GM18868 (cell line): ENCODE measurements at regions not wholly inside any gene's neighbourhood (a gene's known extent, or its start where the extent isn't known, plus 50 kb on each side); places are given as distances from the start of the nearest gene placed in this dataset.

Source experiments
- ATAC-seq: cut with Tn5 transposase; IDR thresholded peaks from one replicate; pipeline ENCODE4 v1.9.1; 2021; ENCODE audit warnings: mild to moderate bottlenecking, moderate library complexity; ENCODE audit not compliant: unreplicated experiment

- peak; percentile 95 for ATAC-seq
Observed at GRCh38 chr15:46297766-46298165, 662.9 kb downstream of the SQOR start.

GRCh38 chr15:46300716-46301115 is 665.9 kb downstream of the SQOR start:
- ATAC-seq: no peak

DNA sequence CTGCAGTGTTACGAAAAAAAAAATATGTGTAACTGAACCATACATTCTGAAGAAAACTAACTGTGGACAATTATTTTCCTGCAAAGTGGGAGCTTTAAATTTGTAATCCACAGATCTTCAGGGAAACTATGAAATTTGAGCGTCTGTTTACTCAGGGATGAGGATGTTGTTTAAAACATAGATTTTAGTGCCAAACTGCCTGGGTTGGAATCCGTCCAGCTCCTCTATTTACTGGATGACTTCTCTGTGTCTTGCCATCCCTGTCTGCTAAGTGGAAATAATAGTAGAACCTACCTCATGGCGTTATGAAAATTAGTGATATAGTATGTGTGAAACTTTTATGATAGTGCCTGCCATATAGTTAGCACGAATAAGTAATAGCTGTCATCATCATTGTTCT is 666.5 kb downstream of the SQOR start:
- no peak for ATAC-seq

DNA sequence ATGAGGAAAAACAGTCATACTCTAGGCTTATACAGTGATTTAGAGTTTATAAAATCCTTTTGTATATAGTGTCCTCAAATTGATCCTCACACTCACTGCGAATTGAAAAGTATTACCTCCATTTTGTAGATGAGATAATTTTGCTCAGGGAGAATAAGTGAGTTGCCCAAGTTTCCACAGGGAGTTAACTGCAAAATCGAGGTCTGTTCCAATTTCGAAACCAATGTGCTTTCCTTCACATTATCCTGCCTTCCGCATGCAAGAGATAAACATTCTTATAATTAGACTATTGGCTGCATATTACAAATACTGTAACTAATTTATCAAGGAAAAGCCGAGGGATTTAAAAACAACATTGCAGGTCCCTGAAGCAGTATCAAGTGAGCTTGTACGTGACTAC is 667.0 kb downstream of the SQOR start:
- ATAC-seq: no peak

GRCh38 chr15:46304321-46304720 is 669.5 kb downstream of the SQOR start:
- ATAC-seq: no peak

DNA sequence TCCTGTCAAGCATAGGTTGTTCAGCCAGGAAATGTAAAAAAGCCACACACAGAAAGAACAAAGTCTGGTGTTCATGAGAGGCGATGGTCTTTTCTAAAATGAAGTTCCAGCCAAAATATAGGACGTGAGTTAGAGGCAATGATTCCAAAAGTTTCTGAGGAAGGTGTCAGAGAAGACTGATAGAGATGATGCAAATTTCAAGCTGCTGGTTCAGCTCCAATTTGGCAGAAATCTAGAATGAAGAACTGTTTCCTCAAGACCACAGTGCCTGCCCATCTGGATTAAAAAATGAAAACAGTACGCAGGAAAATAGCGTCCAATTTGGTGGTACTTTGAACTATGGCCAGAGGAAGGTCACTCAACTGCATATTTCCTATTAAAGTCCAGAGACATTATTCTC is 672.9 kb downstream of the SQOR start:
- no peak for ATAC-seq

- ATAC-seq: no peak
Observed at GRCh38 chr15:46309914-46310313, 675.1 kb downstream of the SQOR start.

- peak; percentile 98 for ATAC-seq
Observed at GRCh38 chr15:46312133-46312740, 677.4 kb downstream of the SQOR start.

GRCh38 chr15:46315434-46315833 is 680.6 kb downstream of the SQOR start:
- ATAC-seq: no peak

- no peak for ATAC-seq
Observed at GRCh38 chr15:46316024-46316423, 681.2 kb downstream of the SQOR start.

DNA sequence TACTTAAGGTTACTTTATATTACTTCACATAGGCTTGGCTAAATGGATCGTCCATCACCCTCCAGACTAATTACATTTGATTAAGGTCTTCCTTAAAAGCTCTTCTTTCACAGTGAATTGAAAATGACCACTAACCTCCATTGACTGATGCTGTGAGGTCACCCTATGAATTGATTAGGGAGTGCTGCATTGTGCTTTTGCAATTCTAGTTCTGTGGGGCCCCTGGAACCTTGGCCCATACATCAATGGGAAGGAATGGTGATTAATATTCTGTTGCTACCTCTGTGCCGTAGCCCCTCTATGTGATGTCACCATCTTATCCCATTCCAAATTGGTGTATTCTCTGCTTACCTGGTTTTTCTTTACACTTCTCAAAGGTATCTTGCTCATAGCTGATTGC is 682.2 kb downstream of the SQOR start:
- no peak for ATAC-seq

DNA sequence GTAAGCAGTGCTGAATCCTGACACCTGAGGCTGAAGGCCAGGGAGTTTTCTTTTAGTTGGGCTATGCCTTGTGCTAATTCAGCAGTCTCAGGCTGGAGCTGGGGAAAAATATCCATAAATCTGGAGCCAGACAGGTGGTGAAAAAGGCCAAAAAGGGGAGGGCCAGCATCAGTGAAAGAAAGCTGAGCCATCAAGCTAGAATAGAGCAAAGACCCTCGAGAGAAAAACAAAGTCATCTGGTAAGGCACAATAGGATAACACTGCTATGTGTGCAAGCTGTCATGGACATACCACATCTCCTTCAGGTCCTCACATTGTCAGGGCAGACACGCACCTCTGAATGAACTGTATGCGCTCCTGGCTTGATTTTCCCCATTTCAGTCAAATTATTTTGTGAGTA is 687.9 kb downstream of the SQOR start:
- no peak for ATAC-seq

DNA sequence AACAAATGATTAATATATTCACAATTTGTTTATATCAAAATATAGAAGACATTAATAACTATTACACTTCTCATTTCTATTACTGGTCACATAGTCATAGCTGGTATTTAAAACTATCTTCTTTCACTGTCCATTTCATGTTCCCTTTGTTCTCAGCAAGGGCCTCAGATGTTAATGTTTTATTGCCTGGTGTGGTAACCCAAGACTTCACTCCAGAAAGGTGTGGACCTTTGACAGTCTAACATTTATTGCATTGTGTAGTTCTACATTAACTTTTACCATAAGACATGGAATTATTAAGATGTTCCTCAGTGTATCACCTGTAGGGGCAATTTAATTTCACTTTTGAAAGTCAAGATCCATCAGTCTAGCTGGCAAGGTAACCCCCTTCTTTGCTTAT is 691.3 kb downstream of the SQOR start:
- no peak for ATAC-seq

DNA sequence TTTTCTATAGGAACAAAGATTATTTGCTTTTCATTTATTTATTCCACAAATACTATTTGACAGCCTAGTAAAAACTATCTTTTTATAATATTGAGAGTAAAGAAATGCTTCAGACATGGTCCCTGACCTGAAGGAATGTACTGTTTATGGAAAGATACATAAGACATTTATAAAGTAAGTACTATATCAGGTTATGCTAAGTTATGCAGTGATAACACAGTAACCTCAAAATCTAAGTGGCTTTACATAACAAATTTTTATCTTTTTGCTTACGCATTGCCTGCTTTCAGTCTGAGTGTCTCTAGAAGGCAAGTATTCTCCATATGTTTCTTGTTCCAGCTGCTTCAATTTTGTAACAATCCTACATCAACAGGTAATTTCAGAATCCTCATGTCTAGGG is 694.0 kb downstream of the SQOR start:
- ATAC-seq: no peak

- ATAC-seq: no peak
Observed at GRCh38 chr15:46329876-46330275, 695.0 kb downstream of the SQOR start.

GRCh38 chr15:46331546-46331945 is 696.7 kb downstream of the SQOR start:
- no peak for ATAC-seq

DNA sequence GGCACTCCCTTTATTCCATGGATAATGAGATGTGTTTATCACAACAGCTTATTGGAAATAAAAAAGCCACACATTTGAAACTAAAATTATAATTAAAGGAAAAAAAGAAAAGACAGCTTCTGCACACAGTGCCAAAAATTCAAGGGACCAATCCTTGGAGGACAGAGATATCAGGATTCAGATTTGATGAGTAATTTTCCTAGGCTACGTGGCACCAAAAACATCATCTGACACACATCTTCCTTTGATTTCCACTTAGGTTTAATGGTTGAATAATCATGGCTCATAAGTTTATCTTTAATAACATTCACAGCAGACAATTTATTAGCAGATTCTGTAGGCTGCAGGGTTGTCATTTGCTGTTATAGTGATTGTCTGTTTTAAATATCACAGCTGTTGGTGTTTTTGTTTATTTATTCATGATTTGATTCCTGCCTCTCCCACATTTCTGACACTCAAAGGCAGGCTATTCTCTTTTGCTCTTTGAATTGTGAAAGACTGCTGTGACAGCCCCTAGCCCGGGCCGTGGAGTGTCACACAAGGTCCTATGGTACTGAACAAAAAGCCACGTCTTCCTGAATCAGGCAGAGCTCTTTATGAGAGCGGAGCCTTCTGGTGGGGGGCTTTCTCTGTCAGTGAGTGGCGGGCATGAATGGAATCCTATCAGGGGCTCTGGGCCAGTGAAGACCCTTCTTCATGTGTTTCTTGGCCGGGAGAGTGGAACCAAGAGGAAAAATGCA is 708.5 kb downstream of the SQOR start:
- no peak for ATAC-seq

DNA sequence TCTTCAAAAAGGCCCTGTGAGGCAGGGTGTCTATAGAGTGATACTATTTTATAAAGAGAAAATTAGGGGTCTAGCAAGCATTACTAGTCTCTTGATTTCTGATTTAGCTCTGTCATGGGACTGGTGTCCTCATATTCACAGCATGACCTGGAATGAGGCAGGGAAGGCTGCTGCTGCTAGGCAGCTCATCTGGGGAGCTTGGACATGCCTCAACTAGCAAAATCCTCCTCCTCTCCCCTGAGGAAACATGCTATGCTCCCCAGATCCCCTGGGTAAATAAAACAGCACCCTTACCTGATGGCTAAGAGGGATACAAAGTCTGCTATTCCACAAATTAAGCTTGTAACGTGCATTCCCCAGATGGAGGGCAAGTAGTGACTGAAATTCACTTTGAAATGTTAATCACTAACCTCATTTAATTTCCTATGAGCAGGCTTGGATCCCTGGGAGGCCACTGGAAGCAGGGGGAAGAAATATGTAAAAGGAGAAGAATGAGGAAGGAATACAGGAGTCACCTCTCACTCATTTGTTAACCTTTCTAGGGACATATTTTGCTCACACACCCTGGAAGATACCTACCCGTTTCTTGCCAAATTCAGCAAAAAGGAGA is 709.4 kb downstream of the SQOR start:
- no peak for ATAC-seq

DNA sequence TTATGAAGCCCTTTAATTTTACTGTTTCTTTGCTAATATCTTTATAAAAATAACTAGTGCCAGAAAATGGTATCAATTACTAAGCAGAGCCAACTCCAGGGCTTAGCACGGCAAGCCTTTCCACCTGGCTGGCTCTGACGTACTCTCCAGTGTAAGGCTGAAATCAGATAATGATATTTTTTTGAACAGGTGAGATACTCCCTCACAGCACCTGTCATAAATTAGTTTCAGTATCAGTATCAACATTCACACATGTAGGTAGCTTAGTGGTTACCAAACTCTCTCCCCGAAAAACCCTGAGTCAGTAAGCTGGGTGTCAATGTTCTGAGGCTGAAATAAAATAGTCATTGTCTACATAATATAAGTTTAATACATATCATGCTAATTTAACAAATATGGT is 710.1 kb downstream of the SQOR start:
- ATAC-seq: no peak

GRCh38 chr15:46354443-46354842 is 719.6 kb downstream of the SQOR start:
- ATAC-seq: no peak

GRCh38 chr15:46365572-46365971 is 730.7 kb downstream of the SQOR start:
- ATAC-seq: no peak

GRCh38 chr15:46366360-46367007 is 731.7 kb downstream of the SQOR start:
- ATAC-seq: no peak
